22Rv1 (cell line): ENCODE measurements at regions not wholly inside any gene's neighbourhood (a gene's known extent, or its start where the extent isn't known, plus 50 kb on each side); places are given as distances from the start of the nearest gene placed in this dataset.

Experiments
- ZFX ChIP-seq: fragments of 450-650 bp; IDR thresholded peaks from 2 replicates; pipeline ENCODE4 v1.6.1; 2017; ENCODE audit warnings: antibody characterized with exemption, borderline replicate concordance
- TF ChIP-seq, protein P1 (sequence below): fragments of 450-650 bp; IDR thresholded peaks from 2 replicates; pipeline ENCODE4 v1.5.1; 2017; ENCODE audit warnings: mild to moderate bottlenecking

DNA sequence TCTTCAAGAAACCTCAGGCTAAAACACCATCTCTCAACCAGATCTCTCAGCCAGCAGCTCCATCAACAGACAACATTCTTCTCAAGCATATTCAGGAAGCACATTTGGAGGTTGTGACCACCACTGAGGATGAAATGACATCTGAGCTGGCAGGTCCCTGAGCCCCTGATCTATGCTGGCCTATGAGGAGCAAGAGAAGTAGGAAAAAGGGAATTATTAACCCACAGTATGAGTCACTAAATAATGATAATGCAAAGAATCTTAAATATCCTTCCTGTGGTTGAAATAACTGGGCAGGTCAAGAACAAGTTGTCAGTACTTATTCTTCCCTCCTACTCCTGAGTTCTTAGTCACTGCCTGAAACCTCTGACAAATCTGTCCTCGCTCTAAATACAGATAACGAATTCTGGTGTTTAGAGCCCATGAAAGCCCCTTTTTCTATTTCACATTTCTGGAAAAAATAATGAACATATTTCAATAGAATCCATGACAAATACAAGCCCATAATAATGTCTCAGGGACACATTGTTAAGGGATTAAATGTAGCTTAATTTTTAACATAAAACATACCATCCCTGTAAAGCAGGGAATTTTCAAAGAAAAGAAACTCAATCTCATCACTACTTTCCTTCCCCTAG is 225.8 kb upstream of the IRS2 start:
- TF ChIP-seq, protein P1, sequence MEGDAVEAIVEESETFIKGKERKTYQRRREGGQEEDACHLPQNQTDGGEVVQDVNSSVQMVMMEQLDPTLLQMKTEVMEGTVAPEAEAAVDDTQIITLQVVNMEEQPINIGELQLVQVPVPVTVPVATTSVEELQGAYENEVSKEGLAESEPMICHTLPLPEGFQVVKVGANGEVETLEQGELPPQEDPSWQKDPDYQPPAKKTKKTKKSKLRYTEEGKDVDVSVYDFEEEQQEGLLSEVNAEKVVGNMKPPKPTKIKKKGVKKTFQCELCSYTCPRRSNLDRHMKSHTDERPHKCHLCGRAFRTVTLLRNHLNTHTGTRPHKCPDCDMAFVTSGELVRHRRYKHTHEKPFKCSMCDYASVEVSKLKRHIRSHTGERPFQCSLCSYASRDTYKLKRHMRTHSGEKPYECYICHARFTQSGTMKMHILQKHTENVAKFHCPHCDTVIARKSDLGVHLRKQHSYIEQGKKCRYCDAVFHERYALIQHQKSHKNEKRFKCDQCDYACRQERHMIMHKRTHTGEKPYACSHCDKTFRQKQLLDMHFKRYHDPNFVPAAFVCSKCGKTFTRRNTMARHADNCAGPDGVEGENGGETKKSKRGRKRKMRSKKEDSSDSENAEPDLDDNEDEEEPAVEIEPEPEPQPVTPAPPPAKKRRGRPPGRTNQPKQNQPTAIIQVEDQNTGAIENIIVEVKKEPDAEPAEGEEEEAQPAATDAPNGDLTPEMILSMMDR = no peak
- no peak for TF ChIP-seq ZFX
